ENCODE measurements at regions not wholly inside any gene's neighbourhood (a gene's known extent, or its start where the extent isn't known, plus 50 kb on each side); places are given as distances from the start of the nearest gene placed in this dataset.

GRCh38 chr2:136210822-136211221, 92.9 kb upstream of the CXCR4 start:
- Mint-ChIP-seq H3K27ac (peak overlapping the region; percentile 77), H3K4me3 (no peak overlapping the region), H3K4me1 (ENCODE audit: low read depth) (peaks cover 90% of the 10 kb centered on the region), H3K36me3 (ENCODE audit: low read depth) (no peaks in the 10 kb centered on the region), H3K9me3 (peaks cover 8% of the 10 kb centered on the region), H3K27me3 (no peaks in the 10 kb centered on the region)
- intact Hi-C loops (cut with micrococcal nuclease), result no loop called here

- H3K4me3 Mint-ChIP-seq, result no peak overlapping the region
- H3K27ac Mint-ChIP-seq, result peak overlapping the region; percentile 77
- intact Hi-C loops (cut with micrococcal nuclease), result no loop called here
- no peaks in the 10 kb centered on the region for H3K27me3 Mint-ChIP-seq
- no peaks in the 10 kb centered on the region for H3K36me3 Mint-ChIP-seq (ENCODE audit: low read depth)
- H3K4me1 Mint-ChIP-seq (ENCODE audit: low read depth), result peaks cover 90% of the 10 kb centered on the region
- peaks cover 8% of the 10 kb centered on the region for H3K9me3 Mint-ChIP-seq
Measured at GRCh38 chr2:136210455-136210805, 92.5 kb upstream of the CXCR4 start.

GRCh38 chr2:136209561-136210454, 91.9 kb upstream of the CXCR4 start:
- Mint-ChIP-seq H3K4me3 (no peak overlapping the region), H3K4me1 (ENCODE audit: low read depth) (peaks cover 93% of the 10 kb centered on the region), H3K27ac (peak overlapping the region; percentile 77), H3K9me3 (peaks cover 8% of the 10 kb centered on the region), H3K36me3 (ENCODE audit: low read depth) (no peaks in the 10 kb centered on the region), H3K27me3 (no peaks in the 10 kb centered on the region)
- intact Hi-C loops (cut with micrococcal nuclease), result loop anchor here (5.0 kb wide), 2 partner anchors 37 to 93 kb away; partner anchors contain the start of gene CXCR4

GRCh38 chr2:136208682-136209420, 90.9 kb upstream of the CXCR4 start:
- H3K27ac Mint-ChIP-seq, result peak overlapping the region; percentile 77
- no peaks in the 10 kb centered on the region for H3K27me3 Mint-ChIP-seq
- peaks cover 8% of the 10 kb centered on the region for H3K9me3 Mint-ChIP-seq
- H3K36me3 Mint-ChIP-seq (ENCODE audit: low read depth), result no peaks in the 10 kb centered on the region
- peaks cover 87% of the 10 kb centered on the region for H3K4me1 Mint-ChIP-seq (ENCODE audit: low read depth)
- H3K4me3 Mint-ChIP-seq, result no peak overlapping the region
- intact Hi-C loops (cut with micrococcal nuclease), result loop anchor here (5.0 kb wide), 2 partner anchors 38 to 92 kb away; partner anchors contain the start of gene CXCR4

GRCh38 chr2:136207665-136208064, 89.7 kb upstream of the CXCR4 start:
- no peak overlapping the region for H3K4me3 Mint-ChIP-seq
- H3K9me3 Mint-ChIP-seq, result peaks cover 8% of the 10 kb centered on the region
- peak overlapping the region; percentile 75 for H3K27ac Mint-ChIP-seq
- peaks cover 76% of the 10 kb centered on the region for H3K4me1 Mint-ChIP-seq (ENCODE audit: low read depth)
- no peaks in the 10 kb centered on the region for H3K27me3 Mint-ChIP-seq
- intact Hi-C loops (cut with micrococcal nuclease), result loop anchor here (5.0 kb wide), 2 partner anchors 40 to 90 kb away; partner anchors contain the start of gene CXCR4
- no peaks in the 10 kb centered on the region for H3K36me3 Mint-ChIP-seq (ENCODE audit: low read depth)

- peak overlapping the region; percentile 75 for H3K27ac Mint-ChIP-seq
- no peak overlapping the region for H3K4me3 Mint-ChIP-seq
- no peaks in the 10 kb centered on the region for H3K36me3 Mint-ChIP-seq (ENCODE audit: low read depth)
- no peaks in the 10 kb centered on the region for H3K27me3 Mint-ChIP-seq
- peaks cover 13% of the 10 kb centered on the region for H3K9me3 Mint-ChIP-seq
- intact Hi-C loops (cut with micrococcal nuclease), result loop anchor here (5.0 kb wide), 2 partner anchors 40 to 90 kb away; partner anchors contain the start of gene CXCR4
- H3K4me1 Mint-ChIP-seq (ENCODE audit: low read depth), result peaks cover 71% of the 10 kb centered on the region
Measured at GRCh38 chr2:136207030-136207623, 89.2 kb upstream of the CXCR4 start.

DNA sequence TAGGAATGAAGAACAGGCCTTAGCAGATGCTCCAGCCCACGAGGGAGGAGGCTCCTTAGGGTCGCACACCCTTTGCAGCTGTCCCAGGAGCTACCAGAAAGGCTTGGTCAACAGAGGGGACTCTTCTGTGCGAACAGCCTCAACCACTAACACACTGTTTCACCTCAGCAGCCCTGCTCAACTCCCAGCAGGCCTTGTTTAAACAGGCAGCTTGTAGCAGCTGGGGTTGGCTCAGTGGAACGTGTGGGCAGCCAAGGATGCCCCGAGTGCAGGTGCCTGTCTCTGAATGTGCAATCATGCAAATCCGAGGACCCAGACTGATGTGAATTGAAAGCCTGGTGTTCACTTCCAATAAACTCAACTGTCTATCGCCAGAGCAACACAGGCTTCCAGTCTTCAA, 88.7 kb upstream of the CXCR4 start:
- no peaks in the 10 kb centered on the region for H3K27me3 Mint-ChIP-seq
- H3K27ac Mint-ChIP-seq, result peak overlapping the region; percentile 75
- intact Hi-C loops (cut with micrococcal nuclease), result loop anchor here (5.0 kb wide), 2 partner anchors 41 to 89 kb away; partner anchors contain the start of gene CXCR4
- H3K4me3 Mint-ChIP-seq, result no peak overlapping the region
- H3K4me1 Mint-ChIP-seq (ENCODE audit: low read depth), result peaks cover 66% of the 10 kb centered on the region
- peaks cover 18% of the 10 kb centered on the region for H3K9me3 Mint-ChIP-seq
- H3K36me3 Mint-ChIP-seq (ENCODE audit: low read depth), result no peaks in the 10 kb centered on the region

DNA sequence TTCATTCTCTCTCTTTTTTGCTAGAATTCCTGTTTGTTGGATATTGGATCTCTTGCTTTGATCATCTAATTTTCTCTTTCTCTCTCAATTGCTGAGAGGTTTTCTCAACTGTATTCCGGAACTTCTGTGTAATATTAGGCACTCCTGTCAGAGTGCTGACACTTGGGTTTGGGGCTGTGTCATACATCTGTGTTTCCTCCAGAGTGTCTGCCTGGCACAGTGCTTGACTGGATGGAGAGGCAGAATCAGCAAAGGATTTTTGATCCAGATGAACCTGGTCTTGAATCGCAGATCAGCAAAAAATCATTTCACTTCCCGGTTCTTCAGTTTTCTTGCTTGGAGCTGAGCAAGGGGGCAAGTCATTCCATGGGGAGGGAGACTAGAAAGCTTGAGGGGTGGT, 87.7 kb upstream of the CXCR4 start:
- peak overlapping the region; percentile 75 for H3K27ac Mint-ChIP-seq
- peaks cover 57% of the 10 kb centered on the region for H3K4me1 Mint-ChIP-seq (ENCODE audit: low read depth)
- no peak overlapping the region for H3K4me3 Mint-ChIP-seq
- no peaks in the 10 kb centered on the region for H3K27me3 Mint-ChIP-seq
- peaks cover 18% of the 10 kb centered on the region for H3K9me3 Mint-ChIP-seq
- no peaks in the 10 kb centered on the region for H3K36me3 Mint-ChIP-seq (ENCODE audit: low read depth)
- intact Hi-C loops (cut with micrococcal nuclease), result loop anchor here (5.0 kb wide), 2 partner anchors 42 to 88 kb away; partner anchors contain the start of gene CXCR4

DNA sequence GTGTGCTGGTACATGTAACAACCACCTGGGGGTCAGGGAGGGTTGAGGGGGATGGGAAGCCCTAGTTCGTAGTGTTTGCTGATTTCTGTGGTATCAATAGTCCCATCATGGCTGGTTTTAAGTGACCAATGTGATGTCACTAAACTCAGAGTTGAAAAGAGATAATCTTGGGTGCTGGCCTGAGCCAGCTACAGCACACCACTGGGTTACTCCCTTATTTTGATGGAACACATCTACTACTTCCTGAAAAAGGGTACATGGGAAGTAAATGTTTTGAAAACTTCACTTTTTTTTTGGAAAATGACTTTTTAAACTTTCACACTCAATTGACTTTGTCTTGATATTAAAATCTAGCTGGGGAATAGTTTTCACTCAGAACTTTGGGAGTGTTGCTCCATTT, 87.0 kb upstream of the CXCR4 start:
- intact Hi-C loops (cut with micrococcal nuclease), result loop anchor here (5.0 kb wide), 2 partner anchors 42 to 88 kb away; partner anchors contain the start of gene CXCR4
- Mint-ChIP-seq H3K4me1 (ENCODE audit: low read depth) (peaks cover 55% of the 10 kb centered on the region), H3K4me3 (no peak overlapping the region), H3K36me3 (ENCODE audit: low read depth) (no peaks in the 10 kb centered on the region), H3K9me3 (peaks cover 16% of the 10 kb centered on the region), H3K27me3 (no peaks in the 10 kb centered on the region), H3K27ac (peak overlapping the region; percentile 75)

DNA sequence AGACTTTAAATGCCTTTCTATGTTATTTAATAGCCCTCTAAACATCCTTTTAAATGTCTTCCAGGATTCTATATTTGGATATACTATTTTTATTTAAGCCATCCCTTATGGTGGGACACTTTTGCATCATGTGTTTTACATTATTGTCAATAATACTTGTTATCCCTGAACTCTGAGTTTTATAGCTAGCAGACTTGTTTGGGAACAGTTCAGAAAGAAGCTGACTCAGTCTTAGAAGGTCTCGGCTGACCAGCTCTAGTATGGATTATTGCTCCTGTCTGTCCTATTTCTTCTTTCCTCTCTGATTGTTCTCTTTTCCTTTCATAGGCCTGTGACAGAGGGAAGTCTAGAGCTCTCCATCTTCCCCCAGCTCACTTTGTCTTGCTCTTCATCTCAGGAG, 77.3 kb upstream of the CXCR4 start:
- Mint-ChIP-seq H3K4me1 (ENCODE audit: low read depth) (peaks cover 20% of the 10 kb centered on the region), H3K36me3 (ENCODE audit: low read depth) (no peaks in the 10 kb centered on the region), H3K27me3 (no peaks in the 10 kb centered on the region), H3K9me3 (peaks cover 19% of the 10 kb centered on the region), H3K4me3 (no peak overlapping the region), H3K27ac (no peak overlapping the region)
- intact Hi-C loops (cut with micrococcal nuclease), result no loop called here

DNA sequence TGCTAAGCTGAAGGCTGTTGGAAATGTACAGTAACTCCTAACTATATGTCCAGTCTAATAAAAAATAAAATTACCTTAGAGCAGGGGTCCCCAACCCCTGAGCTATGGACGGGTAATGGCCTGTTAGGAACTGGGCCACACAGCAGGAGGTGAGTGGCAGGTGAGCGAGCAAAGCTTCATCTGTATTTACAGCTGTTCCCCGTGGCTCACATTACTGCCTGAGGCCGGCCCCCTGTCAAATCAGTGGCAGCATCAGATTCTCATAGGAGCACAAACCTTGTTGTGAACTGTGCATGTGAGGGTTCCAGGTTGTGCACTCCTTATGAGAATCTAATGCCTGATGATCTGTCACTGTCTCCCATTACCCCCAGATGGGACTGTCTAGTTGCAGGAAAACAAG, 73.1 kb upstream of the CXCR4 start:
- intact Hi-C loops (cut with micrococcal nuclease), result no loop called here
- no peak overlapping the region for H3K4me3 Mint-ChIP-seq
- H3K27me3 Mint-ChIP-seq, result no peaks in the 10 kb centered on the region
- no peaks in the 10 kb centered on the region for H3K9me3 Mint-ChIP-seq
- no peaks in the 10 kb centered on the region for H3K36me3 Mint-ChIP-seq (ENCODE audit: low read depth)
- H3K4me1 Mint-ChIP-seq (ENCODE audit: low read depth), result peaks cover 15% of the 10 kb centered on the region
- H3K27ac Mint-ChIP-seq, result no peak overlapping the region

- Mint-ChIP-seq H3K27me3 (no peaks in the 10 kb centered on the region), H3K4me1 (ENCODE audit: low read depth) (peaks cover 9% of the 10 kb centered on the region), H3K4me3 (no peak overlapping the region), H3K36me3 (ENCODE audit: low read depth) (no peaks in the 10 kb centered on the region), H3K27ac (no peak overlapping the region), H3K9me3 (no peaks in the 10 kb centered on the region)
- intact Hi-C loops (cut with micrococcal nuclease), result no loop called here
Measured at GRCh38 chr2:136189221-136189782, 71.4 kb upstream of the CXCR4 start.

DNA sequence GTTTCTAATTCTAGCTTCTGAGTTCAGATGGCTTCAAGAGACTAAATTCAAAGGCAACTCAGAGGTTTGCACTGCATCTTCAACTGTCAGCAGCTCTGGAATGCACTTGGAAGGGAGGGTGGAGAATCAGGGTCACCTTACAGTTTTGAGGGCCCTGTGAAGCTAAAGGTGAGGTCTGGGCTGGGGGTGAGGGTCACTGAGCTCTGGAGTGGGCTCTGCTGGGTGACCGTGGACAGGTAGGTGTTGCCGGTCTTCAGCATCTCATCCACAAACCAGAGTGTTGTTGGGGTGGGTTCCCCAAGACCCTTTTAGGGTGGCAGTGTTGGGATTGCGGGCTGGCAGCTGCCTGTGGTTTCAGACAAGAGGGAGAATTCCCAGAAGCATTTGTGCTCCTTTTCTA, 70.1 kb upstream of the CXCR4 start:
- no peak overlapping the region for H3K27ac Mint-ChIP-seq
- no peaks in the 10 kb centered on the region for H3K9me3 Mint-ChIP-seq
- intact Hi-C loops (cut with micrococcal nuclease), result no loop called here
- no peak overlapping the region for H3K4me3 Mint-ChIP-seq
- H3K36me3 Mint-ChIP-seq (ENCODE audit: low read depth), result no peaks in the 10 kb centered on the region
- peaks cover 9% of the 10 kb centered on the region for H3K4me1 Mint-ChIP-seq (ENCODE audit: low read depth)
- H3K27me3 Mint-ChIP-seq, result peaks cover 1% of the 10 kb centered on the region
